Peyer's patch (tissue), 4 donors: ENCODE measurements at regions not wholly inside any gene's neighbourhood (a gene's known extent, or its start where the extent isn't known, plus 50 kb on each side); places are given as distances from the start of the nearest gene placed in this dataset.

Source experiments
- POLR2A ChIP-seq, 2 donors: fragments of 450-650 bp; IDR thresholded peaks; one replicate each; pipeline ENCODE4 v1.5.1; 2017; ENCODE audit warnings: antibody characterized with exemption in 2 of 2, mild to moderate bottlenecking in 2 of 2, moderate library complexity in 2 of 2
- TF ChIP-seq, protein P1 (sequence below), 6 experiments: fragments of 450-650 bp in 4 of 6; fragments of 200-600 bp in 2 of 6; sonication (generic) in 1 of 6; IDR thresholded peaks; one replicate each; pipeline ENCODE4 v1.5.1; 2017 to 2019; ENCODE audit warnings: antibody characterized with exemption in 6 of 6, mild to moderate bottlenecking in 3 of 6, moderate library complexity in 1 of 6

DNA sequence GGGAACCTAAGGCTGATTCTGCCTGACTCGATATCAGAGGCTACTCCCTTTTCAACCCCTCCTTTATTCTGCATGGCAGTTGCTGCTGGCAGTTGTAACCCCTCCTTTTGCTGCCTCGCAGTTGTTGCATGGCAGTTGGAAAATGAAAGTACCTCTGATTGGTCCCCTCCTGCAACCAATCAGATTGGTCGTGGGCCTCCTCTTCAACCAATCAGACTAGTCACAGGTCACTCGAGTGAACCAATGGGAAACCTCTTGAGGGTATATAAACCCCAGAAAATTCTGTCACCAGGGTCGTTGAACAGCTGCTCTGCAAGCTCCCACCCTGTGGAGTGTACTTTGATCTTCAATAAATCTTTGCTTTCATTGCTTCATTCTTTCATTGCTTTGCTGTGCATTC lies 294.3 kb upstream of the SLC8A1 start:
- no peak for TF ChIP-seq POLR2A (IDR thresholded peaks at IDR 0.05)
- TF ChIP-seq, protein P1, sequence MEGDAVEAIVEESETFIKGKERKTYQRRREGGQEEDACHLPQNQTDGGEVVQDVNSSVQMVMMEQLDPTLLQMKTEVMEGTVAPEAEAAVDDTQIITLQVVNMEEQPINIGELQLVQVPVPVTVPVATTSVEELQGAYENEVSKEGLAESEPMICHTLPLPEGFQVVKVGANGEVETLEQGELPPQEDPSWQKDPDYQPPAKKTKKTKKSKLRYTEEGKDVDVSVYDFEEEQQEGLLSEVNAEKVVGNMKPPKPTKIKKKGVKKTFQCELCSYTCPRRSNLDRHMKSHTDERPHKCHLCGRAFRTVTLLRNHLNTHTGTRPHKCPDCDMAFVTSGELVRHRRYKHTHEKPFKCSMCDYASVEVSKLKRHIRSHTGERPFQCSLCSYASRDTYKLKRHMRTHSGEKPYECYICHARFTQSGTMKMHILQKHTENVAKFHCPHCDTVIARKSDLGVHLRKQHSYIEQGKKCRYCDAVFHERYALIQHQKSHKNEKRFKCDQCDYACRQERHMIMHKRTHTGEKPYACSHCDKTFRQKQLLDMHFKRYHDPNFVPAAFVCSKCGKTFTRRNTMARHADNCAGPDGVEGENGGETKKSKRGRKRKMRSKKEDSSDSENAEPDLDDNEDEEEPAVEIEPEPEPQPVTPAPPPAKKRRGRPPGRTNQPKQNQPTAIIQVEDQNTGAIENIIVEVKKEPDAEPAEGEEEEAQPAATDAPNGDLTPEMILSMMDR (IDR thresholded peaks at IDR 0.05) = no peak
